ENCODE measurements at regions not wholly inside any gene's neighbourhood (a gene's known extent, or its start where the extent isn't known, plus 50 kb on each side); places are given as distances from the start of the nearest gene placed in this dataset.

DNA sequence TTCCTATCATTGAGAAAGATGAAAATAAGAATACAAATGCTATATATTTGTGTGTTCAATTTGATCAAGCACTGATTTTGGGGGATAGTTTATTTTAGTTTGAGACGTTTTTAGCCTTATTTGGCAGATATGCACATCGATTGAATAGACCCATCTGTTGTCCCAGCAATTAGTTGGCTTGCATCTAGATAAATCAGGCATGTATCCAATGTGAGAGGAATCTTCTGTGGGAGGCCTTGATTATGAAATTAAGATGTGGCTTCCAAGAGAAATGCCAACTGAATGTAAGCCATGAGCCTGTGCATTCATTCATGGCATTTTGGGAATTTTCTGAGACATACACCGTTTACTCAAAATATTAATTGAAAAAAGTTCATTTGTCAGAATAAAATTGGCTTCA, 623.1 kb downstream of the TECRL start:
- WGBS, 2 donors, result 47 to 60% methylated on average over 3 of the region's 3 CpGs
- no peaks in the 10 kb centered on the region for H3K9me3 ChIP-seq
- H3K36me3 ChIP-seq (ENCODE audit: low read depth, missing control alignments), result no peaks in the 10 kb centered on the region
- H3K4me3 ChIP-seq, result no peak overlapping the region
- no peaks in the 10 kb centered on the region for H3K27me3 ChIP-seq
- no peak for TF ChIP-seq POLR2A (IDR thresholded peaks at IDR 0.05)
- TF ChIP-seq, protein P1, sequence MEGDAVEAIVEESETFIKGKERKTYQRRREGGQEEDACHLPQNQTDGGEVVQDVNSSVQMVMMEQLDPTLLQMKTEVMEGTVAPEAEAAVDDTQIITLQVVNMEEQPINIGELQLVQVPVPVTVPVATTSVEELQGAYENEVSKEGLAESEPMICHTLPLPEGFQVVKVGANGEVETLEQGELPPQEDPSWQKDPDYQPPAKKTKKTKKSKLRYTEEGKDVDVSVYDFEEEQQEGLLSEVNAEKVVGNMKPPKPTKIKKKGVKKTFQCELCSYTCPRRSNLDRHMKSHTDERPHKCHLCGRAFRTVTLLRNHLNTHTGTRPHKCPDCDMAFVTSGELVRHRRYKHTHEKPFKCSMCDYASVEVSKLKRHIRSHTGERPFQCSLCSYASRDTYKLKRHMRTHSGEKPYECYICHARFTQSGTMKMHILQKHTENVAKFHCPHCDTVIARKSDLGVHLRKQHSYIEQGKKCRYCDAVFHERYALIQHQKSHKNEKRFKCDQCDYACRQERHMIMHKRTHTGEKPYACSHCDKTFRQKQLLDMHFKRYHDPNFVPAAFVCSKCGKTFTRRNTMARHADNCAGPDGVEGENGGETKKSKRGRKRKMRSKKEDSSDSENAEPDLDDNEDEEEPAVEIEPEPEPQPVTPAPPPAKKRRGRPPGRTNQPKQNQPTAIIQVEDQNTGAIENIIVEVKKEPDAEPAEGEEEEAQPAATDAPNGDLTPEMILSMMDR (IDR thresholded peaks at IDR 0.05), result no peak
- intact Hi-C loops (cut with DNase I; ENCODE audit: low total_unique reads), result no loop called here
- H3K4me1 ChIP-seq, result no peaks in the 10 kb centered on the region
- DNase-seq, result no peak
- no peak overlapping the region for H3K27ac ChIP-seq

DNA sequence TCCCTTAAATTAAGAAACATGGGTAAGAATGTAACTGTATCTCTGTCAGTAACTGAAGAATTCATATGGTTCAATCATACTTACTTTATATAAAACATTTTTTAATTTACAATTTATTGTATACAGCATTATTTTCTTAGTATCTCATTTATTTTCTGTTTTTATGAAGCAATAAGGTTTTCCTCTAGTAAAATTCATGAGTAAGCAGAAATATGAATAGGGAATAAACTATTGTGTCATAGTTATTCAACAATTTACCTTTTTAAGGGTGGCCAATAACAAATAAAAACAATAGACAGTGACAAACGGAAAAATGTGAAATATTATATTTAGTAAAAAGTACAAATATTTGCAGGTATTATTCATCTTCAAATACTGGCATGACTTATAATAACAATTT, 624.4 kb downstream of the TECRL start:
- intact Hi-C loops (cut with DNase I; ENCODE audit: low total_unique reads), result no loop called here
- WGBS, 2 donors, result 2 to 46% methylated on average over 1 of the region's 1 CpG
- Histone ChIP-seq H3K4me3 (no peak overlapping the region), H3K36me3 (ENCODE audit: low read depth, missing control alignments) (no peaks in the 10 kb centered on the region), H3K9me3 (no peaks in the 10 kb centered on the region), H3K27ac (no peak overlapping the region), H3K27me3 (no peaks in the 10 kb centered on the region), H3K4me1 (no peaks in the 10 kb centered on the region)
- TF ChIP-seq, protein P1 (IDR thresholded peaks at IDR 0.05), result no peak
- no peak for TF ChIP-seq POLR2A (IDR thresholded peaks at IDR 0.05)
- DNase-seq, result no peak

DNA sequence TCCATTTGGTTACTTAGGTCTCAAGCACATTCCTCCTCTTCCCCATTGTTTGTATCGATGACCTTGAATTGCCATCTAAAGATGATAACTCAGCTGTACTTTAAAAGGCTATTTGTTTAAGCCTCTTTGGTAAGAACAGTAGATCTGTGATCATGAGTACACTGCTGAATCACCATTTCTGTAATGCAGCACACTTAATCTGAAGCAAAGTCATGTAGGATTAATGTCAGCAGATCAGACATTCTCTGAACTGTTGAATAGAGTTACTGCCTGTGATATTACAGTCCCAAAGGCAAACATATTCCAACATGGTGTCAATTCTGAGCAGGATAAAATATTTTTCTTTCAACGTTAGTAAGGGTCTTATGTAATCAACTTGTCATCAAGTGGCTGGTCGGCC, 631.6 kb downstream of the TECRL start:
- intact Hi-C loops (cut with DNase I; ENCODE audit: low total_unique reads), result no loop called here
- H3K9me3 ChIP-seq, result no peaks in the 10 kb centered on the region
- H3K4me3 ChIP-seq, result no peak overlapping the region
- no peaks in the 10 kb centered on the region for H3K27me3 ChIP-seq
- no peak overlapping the region for H3K27ac ChIP-seq
- 76 to 87% methylated on average over 3 of the region's 3 CpGs for WGBS, 2 donors
- no peaks in the 10 kb centered on the region for H3K36me3 ChIP-seq (ENCODE audit: low read depth, missing control alignments)
- no peak for TF ChIP-seq POLR2A (IDR thresholded peaks at IDR 0.05)
- TF ChIP-seq, protein P1 (IDR thresholded peaks at IDR 0.05), result no peak
- no peak for DNase-seq
- no peaks in the 10 kb centered on the region for H3K4me1 ChIP-seq

GRCh38 chr4:63764400-63764799, 644.9 kb downstream of the TECRL start:
- TF ChIP-seq, protein P1 (IDR thresholded peaks at IDR 0.05), result no peak
- no peak for TF ChIP-seq POLR2A (IDR thresholded peaks at IDR 0.05)
- H3K4me3 ChIP-seq, result no peak overlapping the region
- H3K36me3 ChIP-seq (ENCODE audit: low read depth, missing control alignments), result no peaks in the 10 kb centered on the region
- 80 to 84% methylated on average over 4 of the region's 4 CpGs for WGBS, 2 donors
- DNase-seq, result no peak
- no peaks in the 10 kb centered on the region for H3K9me3 ChIP-seq
- H3K27ac ChIP-seq, result no peak overlapping the region
- no peaks in the 10 kb centered on the region for H3K4me1 ChIP-seq
- H3K27me3 ChIP-seq, result no peaks in the 10 kb centered on the region
- intact Hi-C loops (cut with DNase I; ENCODE audit: low total_unique reads), result no loop called here

- no peak for DNase-seq
- intact Hi-C loops (cut with DNase I; ENCODE audit: low total_unique reads), result no loop called here
- H3K27me3 ChIP-seq, result no peaks in the 10 kb centered on the region
- no peaks in the 10 kb centered on the region for H3K4me1 ChIP-seq
- H3K9me3 ChIP-seq, result no peaks in the 10 kb centered on the region
- no peak overlapping the region for H3K4me3 ChIP-seq
- no peak overlapping the region for H3K27ac ChIP-seq
- no peaks in the 10 kb centered on the region for H3K36me3 ChIP-seq (ENCODE audit: low read depth, missing control alignments)
- WGBS, 2 donors, result 44 to 48% methylated on average over 2 of the region's 2 CpGs
- no peak for TF ChIP-seq POLR2A (IDR thresholded peaks at IDR 0.05)
- TF ChIP-seq, protein P1 (IDR thresholded peaks at IDR 0.05), result no peak
Observed at GRCh38 chr4:63757929-63758328, 651.3 kb downstream of the TECRL start.

All from testis (tissue), 2 donors.